ENCODE measurements at regions not wholly inside any gene's neighbourhood (a gene's known extent, or its start where the extent isn't known, plus 50 kb on each side); places are given as distances from the start of the nearest gene placed in this dataset.

DNA sequence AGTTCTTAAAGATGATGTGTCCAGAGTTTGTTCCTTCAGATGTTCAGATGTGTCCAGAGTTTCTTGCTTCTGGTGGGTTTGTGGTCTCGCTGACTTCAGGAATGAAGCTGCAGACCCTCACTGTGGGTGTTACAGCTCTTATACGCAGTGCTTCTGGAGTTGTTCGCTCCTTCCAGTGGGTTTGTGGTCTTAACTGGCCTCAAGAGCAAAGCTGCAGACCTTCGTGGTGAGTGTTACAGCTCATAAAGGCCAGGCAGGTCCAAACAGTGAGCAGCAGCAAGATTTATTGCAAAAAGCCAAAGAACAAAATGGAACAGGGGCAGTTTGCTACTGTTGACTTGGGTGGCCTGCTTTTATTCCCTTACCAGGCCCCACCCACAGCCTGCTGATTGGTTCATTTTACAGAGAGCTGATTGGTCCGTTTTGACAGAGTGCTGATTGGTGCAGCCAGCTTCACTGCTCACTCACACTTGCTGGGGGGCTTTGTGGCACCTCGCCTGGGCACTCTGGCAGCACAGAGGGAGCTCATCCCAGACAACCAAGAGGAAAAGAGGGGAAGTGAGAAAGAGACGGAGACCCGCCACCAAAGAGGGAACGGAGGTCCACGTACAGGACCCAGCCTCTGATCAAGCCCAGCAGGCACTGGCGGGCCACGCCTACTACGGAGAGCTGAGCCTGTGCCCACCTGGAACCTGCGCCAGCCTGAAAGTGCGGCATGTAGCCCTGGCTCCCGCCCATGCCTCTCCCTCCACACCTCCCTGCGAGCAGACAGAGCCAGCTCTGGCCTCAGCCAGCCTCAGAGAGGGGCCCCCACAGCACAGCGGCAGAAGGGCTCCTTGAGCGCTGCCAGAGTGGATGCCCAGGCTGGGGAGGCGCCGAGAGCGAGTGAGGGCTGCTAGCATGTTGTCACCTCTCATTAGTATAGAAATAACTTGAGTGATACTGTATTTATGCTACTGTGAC is 55.8 kb upstream of the SEMA3C start:
- TF ChIP-seq POLR2AphosphoS5 (IDR thresholded peaks at IDR 0.05; ENCODE audit: insufficient read depth in 1 of 2, low read depth in 1 of 2) (no peak), POLR2A (IDR thresholded peaks at IDR 0.05) (no peak)
- TF ChIP-seq, protein P1, sequence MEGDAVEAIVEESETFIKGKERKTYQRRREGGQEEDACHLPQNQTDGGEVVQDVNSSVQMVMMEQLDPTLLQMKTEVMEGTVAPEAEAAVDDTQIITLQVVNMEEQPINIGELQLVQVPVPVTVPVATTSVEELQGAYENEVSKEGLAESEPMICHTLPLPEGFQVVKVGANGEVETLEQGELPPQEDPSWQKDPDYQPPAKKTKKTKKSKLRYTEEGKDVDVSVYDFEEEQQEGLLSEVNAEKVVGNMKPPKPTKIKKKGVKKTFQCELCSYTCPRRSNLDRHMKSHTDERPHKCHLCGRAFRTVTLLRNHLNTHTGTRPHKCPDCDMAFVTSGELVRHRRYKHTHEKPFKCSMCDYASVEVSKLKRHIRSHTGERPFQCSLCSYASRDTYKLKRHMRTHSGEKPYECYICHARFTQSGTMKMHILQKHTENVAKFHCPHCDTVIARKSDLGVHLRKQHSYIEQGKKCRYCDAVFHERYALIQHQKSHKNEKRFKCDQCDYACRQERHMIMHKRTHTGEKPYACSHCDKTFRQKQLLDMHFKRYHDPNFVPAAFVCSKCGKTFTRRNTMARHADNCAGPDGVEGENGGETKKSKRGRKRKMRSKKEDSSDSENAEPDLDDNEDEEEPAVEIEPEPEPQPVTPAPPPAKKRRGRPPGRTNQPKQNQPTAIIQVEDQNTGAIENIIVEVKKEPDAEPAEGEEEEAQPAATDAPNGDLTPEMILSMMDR (IDR thresholded peaks at IDR 0.05), result no peak
